GM23338 (cell line): ENCODE measurements at regions not wholly inside any gene's neighbourhood (a gene's known extent, or its start where the extent isn't known, plus 50 kb on each side); places are given as distances from the start of the nearest gene placed in this dataset.

Source experiments
- ATAC-seq: fragments of 200-7000 bp; cut with Tn5 transposase; 3 replicates; pipeline ENCODE4 v1.9.1; 2020
- DNase-seq: peaks from one replicate; pipeline ENCODE4 v3.0.0-alpha.2; 2015; ENCODE audit warnings: low spot score
- H2AFZ ChIP-seq: fragments of 200-600 bp; sonication (generic); 2 replicates; pipeline ENCODE4 v1.8.0; 2016; ENCODE audit warnings: antibody characterized with exemption, mild to moderate bottlenecking, moderate library complexity
- H3F3A ChIP-seq: fragments of 200-600 bp; sonication (generic); replicated peaks from 2 replicates; pipeline ENCODE4 v1.8.0; 2017; ENCODE audit warnings: antibody characterized with exemption, mixed run types, low read depth
- H3K27ac ChIP-seq: fragments of 200-600 bp; sonication (generic); 2 replicates; pipeline ENCODE4 v1.6.1; 2016; ENCODE audit warnings: low read depth
- H3K27me3 ChIP-seq: fragments of 200-600 bp; sonication (generic); 2 replicates; pipeline ENCODE4 v1.8.0; 2016; ENCODE audit warnings: mild to moderate bottlenecking, mixed run types, moderate library complexity; ENCODE audit not compliant: insufficient read depth
- H3K36me3 ChIP-seq: fragments of 200-600 bp; sonication (generic); 2 replicates; pipeline ENCODE4 v1.8.0; 2016; ENCODE audit warnings: mild to moderate bottlenecking; ENCODE audit not compliant: insufficient read depth
- H3K4me1 ChIP-seq: fragments of 200-600 bp; sonication (generic); 2 replicates; pipeline ENCODE4 v1.8.0; 2016; ENCODE audit warnings: mild to moderate bottlenecking, moderate library complexity; ENCODE audit not compliant: insufficient read depth
- H3K4me2 ChIP-seq: fragments of 200-600 bp; sonication (generic); 2 replicates; pipeline ENCODE4 v1.7.1; 2017; ENCODE audit warnings: mixed run types
- H3K4me3 ChIP-seq: fragments of 200-600 bp; sonication (generic); 2 replicates; pipeline ENCODE4 v1.6.1; 2016; ENCODE audit warnings: mixed run types
- H3K79me2 ChIP-seq: fragments of 200-600 bp; sonication (generic); replicated peaks from 2 replicates; pipeline ENCODE4 v1.8.0; 2017; ENCODE audit warnings: mild to moderate bottlenecking; ENCODE audit not compliant: insufficient read depth
- H3K9me2 ChIP-seq: fragments of 200-600 bp; sonication (generic); 2 replicates; pipeline ENCODE4 v1.8.0; 2017; ENCODE audit not compliant: insufficient read depth
- H4K20me1 ChIP-seq: fragments of 200-600 bp; sonication (generic); replicated peaks from 2 replicates; pipeline ENCODE4 v1.8.0; 2017; ENCODE audit warnings: mild to moderate bottlenecking; ENCODE audit not compliant: insufficient read depth
- H3K27ac Mint-ChIP-seq: 2 replicates; pipeline ENCODE4 v1.8.0; 2020; ENCODE audit warnings: inconsistent platforms, mild to moderate bottlenecking, moderate library complexity, mixed read lengths
- H3K27me3 Mint-ChIP-seq: 3 replicates; pipeline ENCODE4 v1.8.0; 2022; ENCODE audit warnings: low read depth, mild to moderate bottlenecking, moderate library complexity, mixed read lengths, inconsistent platforms; ENCODE audit not compliant: insufficient read depth, poor library complexity
- H3K36me3 Mint-ChIP-seq: 3 replicates; pipeline ENCODE4 v1.8.0; 2021; ENCODE audit warnings: low read depth, mild to moderate bottlenecking, inconsistent platforms, moderate library complexity, mixed read lengths
- H3K4me1 Mint-ChIP-seq: 3 replicates; pipeline ENCODE4 v1.8.0; 2020; ENCODE audit warnings: mild to moderate bottlenecking, inconsistent platforms, mixed read lengths
- H3K4me3 Mint-ChIP-seq: 3 replicates; pipeline ENCODE4 v1.8.0; 2021; ENCODE audit warnings: moderate library complexity, mild to moderate bottlenecking, inconsistent platforms, mixed read lengths
- H3K9me3 Mint-ChIP-seq: 3 replicates; pipeline ENCODE4 v1.8.0; 2020; ENCODE audit warnings: moderate library complexity, mild to moderate bottlenecking, inconsistent platforms, mixed read lengths
- CREB1 ChIP-seq: fragments of 250-450 bp; sonication (Bioruptor Pico); IDR thresholded peaks from 2 replicates; pipeline ENCODE4 v1.5.0; 2020; ENCODE audit warnings: low read depth, mild to moderate bottlenecking, moderate library complexity
- CTCF ChIP-seq, 2 experiments: fragments of 200-600 bp in 1 of 2; sonication (generic) in 1 of 2; conservative IDR thresholded peaks; 2 replicates each; pipeline versions ENCODE4 v1.5.1 to v1.6.1; 2016 to 2017; ENCODE audit warnings: antibody characterized with exemption in 2 of 2, low read depth in 2 of 2, mild to moderate bottlenecking in 2 of 2, moderate library complexity in 1 of 2
- ETS1 ChIP-seq: IDR thresholded peaks from 2 replicates; pipeline ENCODE4 v1.6.1; 2016; ENCODE audit warnings: antibody characterized with exemption
- EZH2 ChIP-seq: fragments of 200-600 bp; sonication (generic); IDR thresholded peaks from one replicate; pipeline ENCODE4 v1.8.0; 2017; ENCODE audit warnings: antibody characterized with exemption, mild to moderate bottlenecking, low read depth; ENCODE audit not compliant: unreplicated experiment
- STAT1 ChIP-seq: IDR thresholded peaks from one replicate; pipeline ENCODE4 v1.6.1; 2016; ENCODE audit warnings: antibody characterized with exemption; ENCODE audit not compliant: unreplicated experiment
- ZNF114 ChIP-seq: fragments of 250-450 bp; sonication (Bioruptor Pico); IDR thresholded peaks from 2 replicates; pipeline ENCODE4 v1.5.0; 2020; ENCODE audit warnings: mild to moderate bottlenecking, moderate library complexity
- ZNF462 ChIP-seq: fragments of 250-450 bp; sonication (Bioruptor Pico); IDR thresholded peaks from 2 replicates; pipeline ENCODE4 v1.5.0; 2020; ENCODE audit warnings: mild to moderate bottlenecking, moderate library complexity

GRCh38 chr4:173934201-173934600, 349.3 kb downstream of the FBXO8 start (continued):
- TF ChIP-seq ZNF462 (no peak), STAT1 (no peak)

GRCh38 chr4:173932701-173933100, 350.8 kb downstream of the FBXO8 start:
- no peaks in the 10 kb centered on the region for H3K36me3 Mint-ChIP-seq
- no peaks in the 10 kb centered on the region for H3K9me3 Mint-ChIP-seq
- no peak overlapping the region for H3K27ac ChIP-seq
- ATAC-seq: no peak
- H3F3A ChIP-seq: no peaks in the 10 kb centered on the region
- no peaks in the 10 kb centered on the region for H3K36me3 ChIP-seq
- H3K4me1 ChIP-seq: peaks cover 15% of the 10 kb centered on the region
- H2AFZ ChIP-seq: no peak overlapping the region
- H3K27me3 ChIP-seq: no peaks in the 10 kb centered on the region
- H3K4me3 Mint-ChIP-seq: no peak overlapping the region
- no peaks in the 10 kb centered on the region for H3K9me2 ChIP-seq
- H4K20me1 ChIP-seq: no peaks in the 10 kb centered on the region
- peaks cover 16% of the 10 kb centered on the region for H3K4me1 Mint-ChIP-seq
- H3K27ac Mint-ChIP-seq: no peak overlapping the region
- no peaks in the 10 kb centered on the region for H3K79me2 ChIP-seq
- no peak for DNase-seq
- H3K27me3 Mint-ChIP-seq: no peaks in the 10 kb centered on the region
- H3K4me2 ChIP-seq: no peak overlapping the region
- H3K4me3 ChIP-seq: no peak overlapping the region
- TF ChIP-seq CREB1 (CRISPR knock-in tag) (no peak), CTCF (conservative IDR thresholded peaks at IDR 0.05; ENCODE audit: low read depth in 2 of 2) (no peak), ETS1 (no peak), ZNF462 (no peak), EZH2 (no peak), ZNF114 (CRISPR knock-in tag) (no peak), STAT1 (no peak)
